ENCODE measurements at regions not wholly inside any gene's neighbourhood (a gene's known extent, or its start where the extent isn't known, plus 50 kb on each side); places are given as distances from the start of the nearest gene placed in this dataset.

DNA sequence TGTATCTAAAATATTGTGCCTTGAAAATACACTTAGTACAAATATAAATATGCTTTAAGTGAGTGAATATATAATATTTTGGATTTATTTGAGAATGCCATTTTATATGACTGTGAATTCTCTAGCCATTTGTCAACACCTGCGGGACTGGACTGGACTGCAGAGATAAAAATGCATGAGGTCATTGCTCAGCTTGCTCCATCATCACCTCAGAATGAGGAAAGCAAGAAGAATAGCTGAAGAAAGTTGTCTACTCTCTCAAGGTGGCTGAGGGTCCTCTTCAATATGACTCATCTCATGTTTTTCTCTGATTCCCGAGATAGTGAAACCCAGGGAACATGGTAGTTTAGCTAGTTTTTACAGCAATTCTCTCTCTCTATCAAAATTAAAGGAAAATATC, 732.5 kb upstream of the AGA start:
- TF ChIP-seq, protein P1, sequence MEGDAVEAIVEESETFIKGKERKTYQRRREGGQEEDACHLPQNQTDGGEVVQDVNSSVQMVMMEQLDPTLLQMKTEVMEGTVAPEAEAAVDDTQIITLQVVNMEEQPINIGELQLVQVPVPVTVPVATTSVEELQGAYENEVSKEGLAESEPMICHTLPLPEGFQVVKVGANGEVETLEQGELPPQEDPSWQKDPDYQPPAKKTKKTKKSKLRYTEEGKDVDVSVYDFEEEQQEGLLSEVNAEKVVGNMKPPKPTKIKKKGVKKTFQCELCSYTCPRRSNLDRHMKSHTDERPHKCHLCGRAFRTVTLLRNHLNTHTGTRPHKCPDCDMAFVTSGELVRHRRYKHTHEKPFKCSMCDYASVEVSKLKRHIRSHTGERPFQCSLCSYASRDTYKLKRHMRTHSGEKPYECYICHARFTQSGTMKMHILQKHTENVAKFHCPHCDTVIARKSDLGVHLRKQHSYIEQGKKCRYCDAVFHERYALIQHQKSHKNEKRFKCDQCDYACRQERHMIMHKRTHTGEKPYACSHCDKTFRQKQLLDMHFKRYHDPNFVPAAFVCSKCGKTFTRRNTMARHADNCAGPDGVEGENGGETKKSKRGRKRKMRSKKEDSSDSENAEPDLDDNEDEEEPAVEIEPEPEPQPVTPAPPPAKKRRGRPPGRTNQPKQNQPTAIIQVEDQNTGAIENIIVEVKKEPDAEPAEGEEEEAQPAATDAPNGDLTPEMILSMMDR (IDR thresholded peaks at IDR 0.05 in 4 of 5, conservative IDR thresholded peaks at IDR 0.05 in 1 of 5): no peak
- TF ChIP-seq POLR2A (IDR thresholded peaks at IDR 0.05): no peak

Measured in gastrocnemius medialis (tissue), 4 donors.